ENCODE measurements at regions not wholly inside any gene's neighbourhood (a gene's known extent, or its start where the extent isn't known, plus 50 kb on each side); places are given as distances from the start of the nearest gene placed in this dataset.
"Not testable (repeated sequence)": the region's sequence is repeated elsewhere in the genome, so short reads cannot be mapped to it uniquely, and the experiment has no call there.

GRCh38 chr18:28735731-28736130 lies 558.8 kb upstream of the CDH2 start:
- ATAC-seq: no peak
- Histone ChIP-seq H3K9me3 (no peaks in the 10 kb centered on the region), H3K27me3 (ENCODE audit: low read depth) (no peaks in the 10 kb centered on the region), H3K4me1 (no peaks in the 10 kb centered on the region), H3K27ac (no peak overlapping the region), H3K4me3 (no peak overlapping the region), H3K36me3 (no peaks in the 10 kb centered on the region)
- DNase-seq: no peak
- no peak for TF ChIP-seq CTCF (IDR thresholded peaks at IDR 0.05)
- intact Hi-C loops (cut with DNase I): no loop called here

- ATAC-seq: no peak
- Histone ChIP-seq H3K27me3 (ENCODE audit: low read depth) (no peaks in the 10 kb centered on the region), H3K27ac (no peak overlapping the region), H3K9me3 (no peaks in the 10 kb centered on the region), H3K4me3 (no peak overlapping the region), H3K4me1 (no peaks in the 10 kb centered on the region), H3K36me3 (no peaks in the 10 kb centered on the region)
- no peak for DNase-seq
- TF ChIP-seq CTCF (IDR thresholded peaks at IDR 0.05): no peak
- intact Hi-C loops (cut with DNase I): no loop called here
Observed at GRCh38 chr18:28729321-28729720, 552.4 kb upstream of the CDH2 start.

GRCh38 chr18:28728891-28729290 lies 552.0 kb upstream of the CDH2 start:
- ATAC-seq (no peak), DNase-seq (no peak)
- H3K36me3 ChIP-seq: no peaks in the 10 kb centered on the region
- H3K9me3 ChIP-seq: no peaks in the 10 kb centered on the region
- H3K27ac ChIP-seq: no peak overlapping the region
- no peaks in the 10 kb centered on the region for H3K27me3 ChIP-seq (ENCODE audit: low read depth)
- TF ChIP-seq CTCF (IDR thresholded peaks at IDR 0.05): no peak
- intact Hi-C loops (cut with DNase I): no loop called here
- no peak overlapping the region for H3K4me3 ChIP-seq
- H3K4me1 ChIP-seq: no peaks in the 10 kb centered on the region

- H3K27me3 ChIP-seq (ENCODE audit: low read depth); H3K4me3 ChIP-seq; ATAC-seq; H3K4me1 ChIP-seq; H3K9me3 ChIP-seq; H3K27ac ChIP-seq; intact Hi-C loops (cut with DNase I); DNase-seq; H3K36me3 ChIP-seq: not testable (repeated sequence)
Observed at GRCh38 chr18:28727189-28727588, 550.3 kb upstream of the CDH2 start.

GRCh38 chr18:28725876-28726275 lies 548.9 kb upstream of the CDH2 start:
- H3K4me3 ChIP-seq: no peak overlapping the region
- DNase-seq: no peak
- intact Hi-C loops (cut with DNase I): no loop called here
- no peak overlapping the region for H3K27ac ChIP-seq
- no peaks in the 10 kb centered on the region for H3K36me3 ChIP-seq
- TF ChIP-seq CTCF (IDR thresholded peaks at IDR 0.05): no peak
- H3K27me3 ChIP-seq (ENCODE audit: low read depth): no peaks in the 10 kb centered on the region
- no peak for ATAC-seq
- H3K4me1 ChIP-seq: no peaks in the 10 kb centered on the region
- H3K9me3 ChIP-seq: no peaks in the 10 kb centered on the region

- intact Hi-C loops (cut with DNase I): no loop called here
- no peak for ATAC-seq
- no peak for TF ChIP-seq CTCF (IDR thresholded peaks at IDR 0.05)
Observed at GRCh38 chr18:28723506-28723905, 546.6 kb upstream of the CDH2 start.

More at GRCh38 chr18:28723506-28723905, 546.6 kb upstream of the CDH2 start:
- DNase-seq: no peak
- Histone ChIP-seq H3K9me3 (no peaks in the 10 kb centered on the region), H3K36me3 (no peaks in the 10 kb centered on the region), H3K4me1 (no peaks in the 10 kb centered on the region), H3K27ac (no peak overlapping the region), H3K4me3 (no peak overlapping the region), H3K27me3 (ENCODE audit: low read depth) (no peaks in the 10 kb centered on the region)

All from lower lobe of right lung (tissue), 2 donors.